Immature natural killer cell (primary cell): ENCODE measurements at regions not wholly inside any gene's neighbourhood (a gene's known extent, or its start where the extent isn't known, plus 50 kb on each side); places are given as distances from the start of the nearest gene placed in this dataset.

Source experiments
- DNase-seq, 3 donors: peaks; one replicate each; pipeline ENCODE4 v3.0.0; 2022; ENCODE audit warnings: mixed read lengths in 1 of 3
- H3K27ac Mint-ChIP-seq, 6 donors: one replicate each; pipeline ENCODE4 v1.8.0; 2020; ENCODE audit warnings: mixed read lengths in 6 of 6, mild to moderate bottlenecking in 5 of 6, inconsistent platforms in 4 of 6, moderate library complexity in 3 of 6
- H3K27me3 Mint-ChIP-seq, 3 donors: one replicate each; pipeline ENCODE4 v1.8.0; 2020 to 2021; ENCODE audit warnings: low read depth in 3 of 3, mild to moderate bottlenecking in 3 of 3, mixed read lengths in 3 of 3, moderate library complexity in 3 of 3, inconsistent platforms in 1 of 3
- H3K36me3 Mint-ChIP-seq, 3 donors: one replicate each; pipeline ENCODE4 v1.8.0; 2020; ENCODE audit warnings: mixed read lengths in 3 of 3, inconsistent platforms in 2 of 3, mild to moderate bottlenecking in 2 of 3
- H3K4me1 Mint-ChIP-seq, 2 donors: one replicate each; pipeline ENCODE4 v1.8.0; 2020; ENCODE audit warnings: inconsistent platforms in 2 of 2, mild to moderate bottlenecking in 2 of 2, mixed read lengths in 2 of 2, moderate library complexity in 1 of 2
- H3K4me3 Mint-ChIP-seq, 5 donors: one replicate each; pipeline ENCODE4 v1.8.0; 2020; ENCODE audit warnings: mild to moderate bottlenecking in 5 of 5, mixed read lengths in 5 of 5, inconsistent platforms in 3 of 5, moderate library complexity in 3 of 5
- H3K9me3 Mint-ChIP-seq, 6 donors: one replicate each; pipeline ENCODE4 v1.8.0; 2020; ENCODE audit warnings: mild to moderate bottlenecking in 6 of 6, mixed read lengths in 6 of 6, inconsistent platforms in 4 of 6, moderate library complexity in 3 of 6

GRCh38 chrX:112913807-112914206, 73.2 kb upstream of the AMOT start:
- Mint-ChIP-seq H3K27me3 (peaks cover 0 to 9% (median 2%) of the 10 kb centered on the region in 3 donors), H3K4me1 (no peaks in the 10 kb centered on the region), H3K4me3 (no peak overlapping the region), H3K9me3 (peaks cover 0 to 2% (median 0%) of the 10 kb centered on the region in 6 donors), H3K27ac (no peak overlapping the region), H3K36me3 (no peaks in the 10 kb centered on the region)
- no peak for DNase-seq

- Mint-ChIP-seq H3K36me3 (no peaks in the 10 kb centered on the region), H3K4me3 (no peak overlapping the region), H3K9me3 (no peaks in the 10 kb centered on the region), H3K27ac (no peak overlapping the region), H3K4me1 (no peaks in the 10 kb centered on the region), H3K27me3 (peaks cover 0 to 2% (median 0%) of the 10 kb centered on the region in 3 donors)
- DNase-seq, result no peak
Measured at GRCh38 chrX:112910418-112910817, 69.8 kb upstream of the AMOT start.

- Mint-ChIP-seq H3K4me1 (no peaks in the 10 kb centered on the region), H3K9me3 (no peaks in the 10 kb centered on the region), H3K27ac (no peak overlapping the region), H3K36me3 (no peaks in the 10 kb centered on the region), H3K27me3 (no peaks in the 10 kb centered on the region), H3K4me3 (no peak overlapping the region)
- no peak for DNase-seq
Measured at GRCh38 chrX:112901869-112902725, 61.5 kb upstream of the AMOT start.

GRCh38 chrX:112896051-112896450, 55.4 kb upstream of the AMOT start:
- no peaks in the 10 kb centered on the region for H3K4me1 Mint-ChIP-seq
- H3K27me3 Mint-ChIP-seq, result peaks cover 0 to 2% (median 0%) of the 10 kb centered on the region in 3 donors
- no peak for DNase-seq
- H3K27ac Mint-ChIP-seq, result no peak overlapping the region
- no peaks in the 10 kb centered on the region for H3K9me3 Mint-ChIP-seq
- no peaks in the 10 kb centered on the region for H3K36me3 Mint-ChIP-seq
- no peak overlapping the region for H3K4me3 Mint-ChIP-seq
